GM18867 (cell line): ENCODE measurements at regions not wholly inside any gene's neighbourhood (a gene's known extent, or its start where the extent isn't known, plus 50 kb on each side); places are given as distances from the start of the nearest gene placed in this dataset.
"Not testable (repeated sequence)": the region's sequence is repeated elsewhere in the genome, so short reads cannot be mapped to it uniquely, and the experiment has no call there.

ENCODE experiments used
- ATAC-seq: cut with Tn5 transposase; IDR thresholded peaks from one replicate; pipeline ENCODE4 v1.9.1; 2021; ENCODE audit warnings: mild to moderate bottlenecking, moderate library complexity; ENCODE audit not compliant: unreplicated experiment

DNA sequence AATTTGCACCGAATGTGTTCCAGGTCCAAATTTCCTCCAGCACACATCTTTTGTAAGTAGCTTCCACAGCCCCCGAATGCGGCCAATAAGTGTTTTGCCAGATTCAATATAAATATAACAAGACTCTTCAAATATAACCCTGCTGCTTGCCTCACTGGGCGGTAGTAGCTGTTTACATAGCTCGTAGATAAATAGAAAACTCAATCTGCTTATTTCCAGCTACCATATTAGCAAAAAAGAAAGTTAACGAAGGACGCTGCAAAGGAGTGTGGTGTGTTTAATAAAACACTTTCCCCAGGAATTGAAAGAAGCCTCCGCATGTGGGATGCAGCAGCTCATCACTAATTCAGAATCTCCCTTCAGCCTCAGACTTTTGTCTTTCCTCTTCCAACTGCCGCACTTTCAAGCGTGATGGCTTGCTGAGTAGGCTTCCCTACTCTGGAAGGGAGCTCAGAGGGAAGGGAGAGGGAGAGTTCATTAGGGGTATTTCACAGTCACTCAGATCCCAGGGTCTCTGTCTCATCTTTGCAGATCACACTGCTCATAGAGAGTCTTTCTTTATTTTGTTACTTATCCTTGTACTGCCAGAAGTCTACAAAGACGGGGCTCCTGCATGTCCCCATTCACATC lies 367.0 kb downstream of the RND3 start:
- ATAC-seq = no peak

- ATAC-seq = no peak
These were observed 367.6 kb downstream of the RND3 start for GRCh38 chr2:150119819-150120218.

DNA sequence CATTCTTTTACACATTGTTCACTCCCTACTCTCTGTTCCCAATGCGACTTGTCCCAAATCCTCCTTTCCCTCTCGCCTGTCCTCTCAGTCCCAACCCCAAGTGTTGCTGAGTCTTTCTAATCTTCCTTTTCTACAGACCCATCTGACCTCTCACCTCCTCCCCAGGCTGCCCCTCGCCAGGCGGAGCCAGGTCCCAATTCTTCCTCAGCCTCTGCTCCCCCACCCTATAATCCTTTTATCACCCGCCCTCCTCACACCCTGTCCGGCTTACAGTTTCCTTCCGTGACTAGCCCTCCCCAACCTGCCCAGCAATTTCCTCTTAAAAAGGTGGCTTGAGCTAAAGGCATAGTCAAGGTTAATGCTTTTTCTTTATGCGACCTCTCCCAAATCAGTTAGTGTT lies 373.4 kb downstream of the RND3 start:
- ATAC-seq = not testable (repeated sequence)

- no peak for ATAC-seq
These were observed 376.9 kb downstream of the RND3 start for GRCh38 chr2:150110548-150110947.

DNA sequence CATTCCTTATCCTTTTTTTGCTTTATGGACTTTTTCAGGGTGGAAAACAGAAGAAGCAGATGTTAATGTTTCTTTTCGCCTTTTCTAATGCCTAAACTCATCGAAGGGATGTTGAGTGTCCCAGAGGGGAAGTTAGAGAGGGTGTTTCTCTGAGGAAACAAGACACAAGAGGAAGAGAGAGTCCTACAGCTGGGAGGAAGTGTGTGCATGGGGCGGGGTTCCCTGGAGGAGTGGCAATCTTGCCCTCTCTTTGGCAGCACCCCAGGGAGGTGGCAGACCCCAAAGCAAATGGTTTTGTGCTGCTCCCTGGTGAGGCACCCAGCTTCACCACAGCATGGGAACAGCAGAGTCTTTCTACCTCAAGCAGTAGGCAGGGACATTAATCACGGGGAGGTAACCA lies 377.6 kb downstream of the RND3 start:
- ATAC-seq = no peak

DNA sequence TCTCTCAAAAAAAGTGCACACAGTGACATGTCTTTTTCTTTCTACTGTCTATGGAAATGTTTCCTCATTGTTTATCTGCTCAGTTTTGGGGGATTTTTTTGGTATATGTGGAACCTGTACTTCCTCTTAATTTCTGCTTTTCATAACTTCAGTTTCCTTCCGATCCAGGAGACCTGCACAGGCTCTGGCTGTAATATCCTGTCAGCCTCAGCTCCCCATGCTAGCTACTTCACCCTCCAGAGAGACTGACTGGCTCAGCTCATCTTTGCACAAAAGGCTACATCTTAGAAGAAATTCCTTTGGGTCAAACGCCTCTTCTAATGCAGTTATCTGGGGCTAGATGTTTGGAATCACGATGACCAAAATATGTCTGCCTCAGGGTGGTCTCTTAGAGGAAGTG lies 378.4 kb downstream of the RND3 start:
- ATAC-seq = no peak

GRCh38 chr2:150107816-150108215 lies 379.7 kb downstream of the RND3 start:
- ATAC-seq = no peak

GRCh38 chr2:150107170-150107569 lies 380.3 kb downstream of the RND3 start:
- ATAC-seq = no peak

- no peak for ATAC-seq
These were observed 385.5 kb downstream of the RND3 start for GRCh38 chr2:150101947-150102346.

DNA sequence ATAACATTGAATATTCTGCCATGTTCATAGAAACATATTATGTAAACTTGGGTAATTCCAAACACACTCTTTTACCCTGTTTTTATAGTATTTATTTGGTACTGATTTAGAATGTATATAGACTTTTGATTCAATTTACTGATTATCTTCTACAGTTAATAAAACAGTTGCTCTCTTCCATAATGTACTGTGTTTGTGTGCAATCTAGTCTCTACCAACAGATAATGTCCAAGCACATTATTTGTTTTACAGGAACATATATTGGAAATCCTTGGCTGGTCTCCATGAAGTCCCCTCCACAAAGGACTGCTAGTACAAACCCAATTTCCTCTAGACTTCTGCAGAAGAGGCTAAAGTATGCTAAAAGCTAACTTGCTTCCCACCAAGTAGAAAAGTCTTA lies 386.6 kb downstream of the RND3 start:
- ATAC-seq = no peak

GRCh38 chr2:150100336-150100735 lies 387.1 kb downstream of the RND3 start:
- ATAC-seq = no peak

- no peak for ATAC-seq
These were observed 387.7 kb downstream of the RND3 start for GRCh38 chr2:150099805-150100204.

DNA sequence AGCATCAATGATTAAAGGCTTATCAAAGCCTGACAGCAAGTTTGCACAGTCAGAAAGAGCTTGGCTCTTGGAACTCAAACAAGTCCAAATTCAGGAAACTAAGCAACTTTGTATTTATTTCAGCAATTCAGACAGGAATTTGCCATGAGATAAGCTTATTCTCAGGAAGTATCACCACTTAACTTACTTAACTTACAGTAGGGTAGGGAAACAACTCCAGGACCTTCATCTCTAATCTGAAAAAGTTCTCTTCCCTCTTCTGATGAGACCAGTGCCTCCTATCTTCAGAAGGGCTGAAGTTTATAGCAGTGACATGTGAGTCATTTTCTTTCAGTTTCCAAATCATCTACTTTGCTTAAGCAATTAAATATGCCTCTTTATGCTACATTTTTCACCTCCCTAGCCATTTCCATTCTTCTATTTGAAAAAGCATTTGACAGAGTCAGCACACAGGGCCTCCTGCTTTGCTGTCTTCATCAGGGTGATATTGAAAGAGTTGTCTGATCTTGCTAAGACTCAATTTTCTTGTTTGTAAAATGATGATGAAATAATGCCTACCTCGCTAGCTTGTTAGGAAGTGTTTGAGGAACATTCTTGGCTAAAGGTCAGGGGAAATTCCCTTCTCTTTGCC lies 389.5 kb downstream of the RND3 start:
- no peak for ATAC-seq

DNA sequence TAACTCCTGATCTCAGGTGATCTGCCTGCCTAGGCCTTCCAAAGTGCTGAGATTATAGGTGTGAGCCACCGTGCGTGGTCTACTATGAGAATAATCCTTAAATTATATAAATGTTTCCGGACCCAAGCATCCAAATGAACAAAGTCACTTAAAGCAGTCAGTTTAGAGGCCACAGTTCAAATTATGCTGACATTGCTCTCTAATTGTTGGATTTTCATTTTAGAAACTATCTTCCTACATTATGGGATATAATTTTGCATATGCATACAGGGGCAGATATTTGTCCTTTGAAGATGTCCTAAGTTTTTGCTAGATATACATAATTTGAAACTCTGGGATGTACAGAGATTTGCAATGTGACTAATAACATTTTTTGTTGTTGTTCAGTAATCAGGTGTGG lies 390.1 kb downstream of the RND3 start:
- ATAC-seq = no peak

DNA sequence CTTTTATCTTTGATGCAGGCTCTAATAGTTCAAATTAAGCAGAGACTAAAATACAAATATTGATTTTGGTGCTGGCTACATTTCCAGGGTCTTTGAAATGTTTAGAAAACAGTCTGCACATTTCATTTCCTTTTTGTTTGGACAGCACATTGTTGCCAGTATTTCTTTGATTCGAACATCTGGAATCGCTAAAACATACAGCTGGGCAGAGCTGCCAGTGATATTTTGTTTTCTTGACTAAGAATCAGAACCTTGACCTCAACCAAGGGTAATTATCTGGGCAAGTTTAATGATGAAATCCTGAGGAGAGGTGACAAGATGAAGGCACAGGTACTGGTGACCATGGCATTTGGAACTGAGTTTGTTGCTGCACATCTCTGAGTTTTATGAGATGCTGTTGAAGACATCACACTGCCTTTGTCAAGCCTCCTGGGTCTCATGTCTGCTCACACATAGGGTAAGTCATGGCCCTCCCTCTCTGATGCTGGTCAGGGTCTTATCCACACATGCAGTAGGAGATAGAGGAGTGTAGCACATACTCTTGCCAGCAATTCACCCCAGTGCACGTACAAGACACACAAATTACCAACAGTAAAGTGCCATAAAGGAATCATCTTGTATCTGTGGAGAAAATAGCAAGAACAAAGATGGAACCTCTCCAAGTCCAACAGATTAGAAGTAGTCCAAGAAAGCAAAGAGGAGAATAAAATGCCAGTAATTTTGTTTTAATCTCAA lies 391.9 kb downstream of the RND3 start:
- no peak for ATAC-seq

GRCh38 chr2:150091846-150092245 lies 395.6 kb downstream of the RND3 start:
- no peak for ATAC-seq

DNA sequence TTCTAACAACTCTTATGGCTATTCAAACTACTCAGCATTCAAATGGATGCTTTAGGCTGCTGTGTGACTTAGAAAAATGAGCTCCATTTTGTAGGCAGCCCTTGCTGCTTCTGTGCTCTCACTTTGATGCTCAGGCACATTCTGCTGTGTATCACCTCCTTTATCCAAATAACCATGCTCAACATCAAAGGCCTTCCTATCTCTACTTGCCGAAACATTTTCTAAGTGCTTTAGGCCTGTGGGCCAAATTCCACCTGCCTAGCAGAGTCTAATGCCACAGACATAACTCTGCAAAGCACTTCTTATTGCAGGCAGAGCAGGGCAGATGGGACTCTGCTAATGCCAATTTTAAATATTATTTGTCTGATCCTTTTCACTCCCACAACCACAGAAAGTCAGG lies 397.4 kb downstream of the RND3 start:
- no peak for ATAC-seq

DNA sequence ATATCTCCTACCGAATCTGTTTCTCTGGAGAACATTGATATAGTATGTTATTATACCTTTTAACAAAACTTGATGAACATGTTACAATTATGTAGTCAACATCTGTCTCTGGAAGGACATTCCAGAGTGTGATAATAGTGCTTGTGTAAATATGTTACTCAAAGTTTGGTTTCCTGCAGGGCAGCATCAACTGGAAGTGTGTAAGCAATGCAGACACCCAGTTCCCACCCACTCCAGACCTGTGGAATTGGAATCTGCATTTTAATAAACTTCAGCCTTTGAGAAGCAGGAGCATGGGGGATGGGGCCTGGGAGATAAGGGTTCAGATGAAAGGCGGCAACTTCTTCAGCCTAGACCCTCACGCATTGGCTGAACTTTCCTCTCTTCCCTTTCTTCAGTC lies 398.9 kb downstream of the RND3 start:
- no peak for ATAC-seq

GRCh38 chr2:150085478-150085877 lies 402.0 kb downstream of the RND3 start:
- no peak for ATAC-seq

- no peak for ATAC-seq
These were observed 405.5 kb downstream of the RND3 start for GRCh38 chr2:150081775-150082481.

- ATAC-seq = no peak
These were observed 411.2 kb downstream of the RND3 start for GRCh38 chr2:150076281-150076680.

DNA sequence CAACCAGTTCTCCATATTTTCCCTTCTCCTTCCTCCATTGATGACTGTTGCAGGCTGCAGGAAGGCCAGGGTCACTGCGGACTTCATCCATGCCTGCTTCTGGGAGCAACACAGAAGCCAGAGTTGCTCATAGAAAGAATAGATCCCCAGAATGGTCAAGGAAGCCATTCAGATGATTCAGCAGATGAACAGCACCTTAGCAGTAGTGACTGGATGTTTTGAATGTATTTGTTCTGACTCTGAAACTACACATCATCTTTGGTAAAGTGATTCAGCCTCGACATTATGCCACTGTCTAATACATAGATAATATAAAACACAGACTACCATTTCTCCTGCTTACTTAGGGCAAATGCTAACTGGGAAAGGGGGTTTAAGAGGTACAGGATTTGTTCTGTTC lies 411.6 kb downstream of the RND3 start:
- no peak for ATAC-seq
